CD14-positive monocyte (primary cell): ENCODE measurements at regions not wholly inside any gene's neighbourhood (a gene's known extent, or its start where the extent isn't known, plus 50 kb on each side); places are given as distances from the start of the nearest gene placed in this dataset.
A peak's percentile ranks its signal among the peaks of the same experiment; 100 is the strongest.

Experiments used
- DNase-seq, 3 donors: peaks; one replicate each; pipeline ENCODE4 v3.0.0-alpha.2; 2011 to 2022
- H2AFZ ChIP-seq: 2 replicates; pipeline ENCODE4 v1.6.0; 2012; ENCODE audit warnings: mild to moderate bottlenecking, low read depth, low read length, inconsistent platforms; ENCODE audit not compliant: insufficient read depth, poor library complexity, severe bottlenecking
- H3K27ac ChIP-seq, 2 donors: 1 replicate in 1 of 2; 2 replicates in 1 of 2; pipeline ENCODE4 v1.5.1; 2012 to 2013; ENCODE audit warnings: low read length in 2 of 2, control low read depth in 1 of 2, inconsistent platforms in 1 of 2, low read depth in 1 of 2, mild to moderate bottlenecking in 1 of 2
- H3K27me3 ChIP-seq, 2 donors: one replicate each; pipeline versions ENCODE4 v1.6.0 to v1.6.1; 2011 to 2013; ENCODE audit warnings: low read length in 2 of 2; ENCODE audit not compliant: control insufficient read depth in 2 of 2, insufficient read depth in 2 of 2
- H3K36me3 ChIP-seq, 2 donors: replicated peaks in 1 of 2; 1 replicate in 1 of 2; 2 replicates in 1 of 2; pipeline versions ENCODE4 v1.5.1 to v1.6.1; 2012 to 2013; ENCODE audit warnings: low read length in 2 of 2, control low read depth in 1 of 2, inconsistent platforms in 1 of 2, mild to moderate bottlenecking in 1 of 2; ENCODE audit not compliant: insufficient read depth in 2 of 2, control insufficient read depth in 1 of 2
- H3K4me1 ChIP-seq, 2 donors: 1 replicate in 1 of 2; 2 replicates in 1 of 2; pipeline versions ENCODE4 v1.5.1 to v1.6.1; 2012 to 2013; ENCODE audit warnings: low read length in 2 of 2, control low read depth in 1 of 2, inconsistent platforms in 1 of 2, mild to moderate bottlenecking in 1 of 2, moderate library complexity in 1 of 2; ENCODE audit not compliant: insufficient read depth in 2 of 2, control insufficient read depth in 1 of 2
- H3K4me2 ChIP-seq: replicated peaks from 2 replicates; pipeline ENCODE3; 2012; ENCODE audit warnings: low read length, moderate library complexity, mild to moderate bottlenecking; ENCODE audit not compliant: poor library complexity, severe bottlenecking; ENCODE audit errors: extremely low read depth
- H3K4me3 ChIP-seq, 3 experiments: fragments of 200-600 bp in 1 of 3; sonication (generic) in 1 of 3; replicated peaks in 1 of 3; 1 replicate in 2 of 3; 2 replicates in 1 of 3; pipeline ENCODE4 v1.5.1; 2011 to 2013; ENCODE audit warnings: low read length in 3 of 3, mild to moderate bottlenecking in 3 of 3, control low read depth in 2 of 3, low read depth in 2 of 3, inconsistent platforms in 1 of 3, moderate library complexity in 1 of 3
- H3K79me2 ChIP-seq: 2 replicates; pipeline ENCODE4 v1.6.0; 2012; ENCODE audit warnings: mild to moderate bottlenecking, control low read depth, inconsistent platforms, low read length, moderate library complexity; ENCODE audit not compliant: insufficient read depth
- H3K9ac ChIP-seq: 2 replicates; pipeline ENCODE4 v1.6.0; 2017; ENCODE audit warnings: low read length, mild to moderate bottlenecking; ENCODE audit not compliant: insufficient read depth, poor library complexity, severe bottlenecking
- H3K9me3 ChIP-seq, 2 donors: replicated peaks in 1 of 2; 1 replicate in 1 of 2; 2 replicates in 1 of 2; pipeline versions ENCODE4 v1.5.1 to v1.6.1; 2012 to 2013; ENCODE audit warnings: low read length in 2 of 2, control low read depth in 1 of 2; ENCODE audit not compliant: control insufficient read depth in 1 of 2, insufficient read depth in 1 of 2
- H4K20me1 ChIP-seq: 2 replicates; pipeline ENCODE4 v1.6.0; 2012; ENCODE audit warnings: mild to moderate bottlenecking, low read length, control low read depth, moderate library complexity; ENCODE audit not compliant: insufficient read depth
- H3K27ac Mint-ChIP-seq, 7 donors: one replicate each; pipeline ENCODE4 v1.8.0; 2020; ENCODE audit warnings: mild to moderate bottlenecking in 7 of 7, mixed read lengths in 7 of 7, moderate library complexity in 6 of 7, inconsistent platforms in 2 of 7
- H3K27me3 Mint-ChIP-seq, 3 donors: one replicate each; pipeline ENCODE4 v1.8.0; 2021 to 2022; ENCODE audit warnings: low read depth in 3 of 3, mild to moderate bottlenecking in 3 of 3, mixed read lengths in 3 of 3, moderate library complexity in 3 of 3, inconsistent platforms in 1 of 3
- H3K36me3 Mint-ChIP-seq, 2 donors: one replicate each; pipeline ENCODE4 v1.8.0; 2020; ENCODE audit warnings: mixed read lengths in 2 of 2, inconsistent platforms in 1 of 2, mild to moderate bottlenecking in 1 of 2
- H3K4me1 Mint-ChIP-seq: one replicate; pipeline ENCODE4 v1.8.0; 2020; ENCODE audit warnings: mild to moderate bottlenecking, mixed read lengths
- H3K4me3 Mint-ChIP-seq, 2 donors: one replicate each; pipeline ENCODE4 v1.8.0; 2020; ENCODE audit warnings: mild to moderate bottlenecking in 2 of 2, mixed read lengths in 2 of 2, moderate library complexity in 1 of 2
- H3K9me3 Mint-ChIP-seq, 7 donors: one replicate each; pipeline ENCODE4 v1.8.0; 2020 to 2022; ENCODE audit warnings: mixed read lengths in 7 of 7, mild to moderate bottlenecking in 6 of 7, moderate library complexity in 6 of 7, inconsistent platforms in 2 of 7
- WGBS: methylation state at CpG from one replicate; pipeline ENCODE4 v1.1.5; 2013; ENCODE audit warnings: missing lambda C conversion rate; ENCODE audit not compliant: insufficient coverage; 5-methylcytosine and 5-hydroxymethylcytosine counted together
- intact Hi-C, 2 donors: fragments of 100-400 bp; cut with micrococcal nuclease; formaldehyde crosslinking; loops; one replicate each; pipeline versions ENCODE4 v1.15.0 to v1.15.1; 2023
- TF ChIP-seq, protein P1 (sequence below): fragments of 200-600 bp; IDR thresholded peaks from one replicate; pipeline ENCODE4 v1.8.0; 2022; ENCODE audit warnings: antibody characterized with exemption, mild to moderate bottlenecking

DNA sequence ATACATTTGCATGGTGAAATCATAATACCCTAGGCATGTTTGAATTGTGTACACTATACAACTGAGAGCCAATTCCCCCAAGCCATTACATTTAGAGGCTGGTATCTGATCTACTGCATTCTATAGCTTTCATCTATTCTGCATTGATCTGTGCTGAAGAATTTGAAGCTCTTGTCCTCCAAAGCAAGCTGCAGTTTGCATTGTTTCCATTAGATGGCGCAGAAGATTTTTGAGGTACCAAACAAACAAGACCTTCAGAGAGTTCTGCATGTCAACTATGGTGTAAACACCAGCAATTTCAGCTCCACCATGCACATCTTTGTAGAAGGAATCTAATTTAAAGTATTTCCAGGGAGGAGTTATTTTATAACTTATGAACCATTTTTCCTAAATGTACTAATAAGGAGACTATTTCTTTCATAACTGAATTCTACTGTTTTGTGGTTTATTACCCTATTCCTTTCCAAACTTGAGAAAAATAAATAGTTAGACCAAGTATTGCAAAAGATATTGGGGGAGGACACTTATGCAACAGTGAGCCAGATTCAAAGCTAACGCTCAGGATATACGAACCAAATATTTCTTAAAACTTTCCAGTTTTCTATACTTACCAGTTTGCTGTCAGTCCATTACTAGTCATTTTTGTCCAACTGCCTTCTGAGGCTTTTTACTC is 761.8 kb upstream of the ACVR2A start:
- Mint-ChIP-seq H3K4me1 (no peaks in the 10 kb centered on the region), H3K27me3 (peaks cover 0 to 5% (median 2%) of the 10 kb centered on the region in 3 donors), H3K9me3 (no peaks in the 10 kb centered on the region), H3K36me3 (no peaks in the 10 kb centered on the region), H3K4me3 (no peak overlapping the region), H3K27ac (no peak overlapping the region)
- intact Hi-C loops = loop anchor here (5.0 kb wide), 1 partner anchor 829 kb away; no protein-coding TSS in a partner anchor
- peak; percentile 5 to 35 (median 12) for DNase-seq
- no peaks in the 10 kb centered on the region for H3K79me2 ChIP-seq
- TF ChIP-seq, protein P1, sequence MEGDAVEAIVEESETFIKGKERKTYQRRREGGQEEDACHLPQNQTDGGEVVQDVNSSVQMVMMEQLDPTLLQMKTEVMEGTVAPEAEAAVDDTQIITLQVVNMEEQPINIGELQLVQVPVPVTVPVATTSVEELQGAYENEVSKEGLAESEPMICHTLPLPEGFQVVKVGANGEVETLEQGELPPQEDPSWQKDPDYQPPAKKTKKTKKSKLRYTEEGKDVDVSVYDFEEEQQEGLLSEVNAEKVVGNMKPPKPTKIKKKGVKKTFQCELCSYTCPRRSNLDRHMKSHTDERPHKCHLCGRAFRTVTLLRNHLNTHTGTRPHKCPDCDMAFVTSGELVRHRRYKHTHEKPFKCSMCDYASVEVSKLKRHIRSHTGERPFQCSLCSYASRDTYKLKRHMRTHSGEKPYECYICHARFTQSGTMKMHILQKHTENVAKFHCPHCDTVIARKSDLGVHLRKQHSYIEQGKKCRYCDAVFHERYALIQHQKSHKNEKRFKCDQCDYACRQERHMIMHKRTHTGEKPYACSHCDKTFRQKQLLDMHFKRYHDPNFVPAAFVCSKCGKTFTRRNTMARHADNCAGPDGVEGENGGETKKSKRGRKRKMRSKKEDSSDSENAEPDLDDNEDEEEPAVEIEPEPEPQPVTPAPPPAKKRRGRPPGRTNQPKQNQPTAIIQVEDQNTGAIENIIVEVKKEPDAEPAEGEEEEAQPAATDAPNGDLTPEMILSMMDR = peak; percentile 87
- no peaks in the 10 kb centered on the region for H3K4me1 ChIP-seq
- H4K20me1 ChIP-seq = no peaks in the 10 kb centered on the region
- H3K4me3 ChIP-seq = no peak overlapping the region
- H3K27me3 ChIP-seq = no peaks in the 10 kb centered on the region
- WGBS = no CpG with 5 or more reads among the region's 3 CpGs
- no peak overlapping the region for H3K27ac ChIP-seq
- H3K4me2 ChIP-seq = no peak overlapping the region
- H3K9me3 ChIP-seq = no peaks in the 10 kb centered on the region
- H3K36me3 ChIP-seq = no peaks in the 10 kb centered on the region
- H2AFZ ChIP-seq = no peak overlapping the region
- no peak overlapping the region for H3K9ac ChIP-seq

DNA sequence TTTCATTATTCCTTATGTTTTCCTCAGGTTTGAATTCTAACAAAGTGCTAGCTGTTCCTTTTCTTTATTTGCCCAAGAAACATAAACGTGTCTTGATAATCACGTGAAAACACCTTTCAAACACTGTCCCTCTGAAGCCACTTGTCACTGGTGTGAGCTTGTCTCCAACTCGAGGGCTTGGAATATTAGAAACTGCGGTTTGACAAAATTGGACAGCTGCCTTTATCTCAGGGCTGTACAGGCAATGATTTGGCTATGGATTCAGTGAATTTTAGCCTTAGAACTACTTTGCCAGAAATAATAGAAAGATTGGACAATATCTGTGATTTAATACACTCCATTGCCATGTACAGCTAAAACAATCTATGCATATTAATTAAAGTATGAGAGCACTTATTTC is 763.0 kb upstream of the ACVR2A start:
- no peak overlapping the region for H3K4me3 ChIP-seq
- no peak overlapping the region for H3K27ac ChIP-seq
- no peak overlapping the region for H3K9ac ChIP-seq
- no peak overlapping the region for H2AFZ ChIP-seq
- H4K20me1 ChIP-seq = no peaks in the 10 kb centered on the region
- intact Hi-C loops = loop anchor here (5.0 kb wide), 1 partner anchor 830 kb away; no protein-coding TSS in a partner anchor
- H3K27me3 Mint-ChIP-seq = peaks cover 0 to 5% (median 0%) of the 10 kb centered on the region in 3 donors
- 82% methylated on average over 2 of the region's 4 CpGs for WGBS
- no peaks in the 10 kb centered on the region for H3K27me3 ChIP-seq
- no peaks in the 10 kb centered on the region for H3K4me1 ChIP-seq
- TF ChIP-seq, protein P1 = no peak
- H3K36me3 Mint-ChIP-seq = no peaks in the 10 kb centered on the region
- no peak overlapping the region for H3K4me3 Mint-ChIP-seq
- no peaks in the 10 kb centered on the region for H3K4me1 Mint-ChIP-seq
- no peak overlapping the region for H3K4me2 ChIP-seq
- no peaks in the 10 kb centered on the region for H3K9me3 ChIP-seq
- no peaks in the 10 kb centered on the region for H3K79me2 ChIP-seq
- no peak overlapping the region for H3K27ac Mint-ChIP-seq
- no peak for DNase-seq
- H3K36me3 ChIP-seq = no peaks in the 10 kb centered on the region
- no peaks in the 10 kb centered on the region for H3K9me3 Mint-ChIP-seq
